Testis (tissue), 2 donors: ENCODE measurements at regions not wholly inside any gene's neighbourhood (a gene's known extent, or its start where the extent isn't known, plus 50 kb on each side); places are given as distances from the start of the nearest gene placed in this dataset.

Experiments
- CTCF ChIP-seq, 3 experiments: fragments of 450-650 bp in 2 of 3; fragments of 200-600 bp in 1 of 3; sonication (generic) in 1 of 3; IDR thresholded peaks; one replicate each; pipeline ENCODE4 v1.5.1; 2016 to 2019; ENCODE audit warnings: antibody characterized with exemption in 3 of 3, mild to moderate bottlenecking in 2 of 3, moderate library complexity in 1 of 3
- POLR2A ChIP-seq: fragments of 450-650 bp; IDR thresholded peaks from one replicate; pipeline ENCODE4 v1.6.1; 2017; ENCODE audit warnings: antibody characterized with exemption, mild to moderate bottlenecking, moderate library complexity

DNA sequence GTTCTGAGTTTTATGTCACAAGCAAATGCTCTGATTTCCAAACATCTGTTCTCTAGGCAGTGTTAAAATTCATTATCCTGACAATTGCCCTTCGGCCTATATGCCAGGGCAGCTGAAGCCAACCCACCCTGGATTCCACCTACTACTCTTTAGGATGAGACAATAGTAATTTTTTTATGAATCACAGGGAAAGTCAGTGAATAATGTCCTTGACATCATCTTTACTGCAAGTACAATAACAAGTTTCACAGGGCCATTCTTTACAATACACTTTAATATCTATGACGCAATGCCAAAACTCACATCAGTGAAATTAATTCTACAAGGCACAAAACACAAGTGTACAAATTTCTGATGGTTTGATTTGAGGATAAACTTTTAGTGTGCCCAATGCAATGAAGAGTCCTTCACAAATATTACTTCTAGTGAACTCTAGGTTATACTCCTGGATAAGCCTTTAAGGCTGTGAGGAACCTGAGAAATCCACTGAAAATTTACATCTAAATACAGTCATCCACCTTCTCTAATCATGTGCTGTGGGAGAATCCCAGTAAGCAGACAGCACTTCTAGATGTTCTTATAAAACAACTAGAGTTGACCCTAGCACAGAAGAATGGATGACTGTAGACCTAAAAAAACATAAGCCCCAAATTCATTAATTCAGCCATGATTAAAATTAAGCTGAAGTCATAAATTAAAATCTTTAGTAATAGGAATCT lies 77.3 kb upstream of the CTLA4 start:
- TF ChIP-seq CTCF (IDR thresholded peaks at IDR 0.05) (no peak), POLR2A (no peak)
